VCaP (cell line): ENCODE measurements at regions not wholly inside any gene's neighbourhood (a gene's known extent, or its start where the extent isn't known, plus 50 kb on each side); places are given as distances from the start of the nearest gene placed in this dataset.
A peak's percentile ranks its signal among the peaks of the same experiment; 100 is the strongest.
"Not testable (repeated sequence)": the region's sequence is repeated elsewhere in the genome, so short reads cannot be mapped to it uniquely, and the experiment has no call there.

ENCODE experiments used
- H3K27ac ChIP-seq: fragments of 450-650 bp; 2 replicates; pipeline ENCODE4 v1.5.1; 2017
- CTCF ChIP-seq: fragments of 450-650 bp; conservative IDR thresholded peaks from 2 replicates; pipeline ENCODE4 v1.5.1; 2017; ENCODE audit warnings: mild to moderate bottlenecking, moderate library complexity

GRCh38 chr4:103272174-103272573 lies 74.0 kb upstream of the CENPE start:
- peak overlapping the region; percentile 74 for H3K27ac ChIP-seq
- TF ChIP-seq CTCF, result no peak

GRCh38 chr4:103268746-103269145 lies 70.6 kb upstream of the CENPE start:
- no peak overlapping the region for H3K27ac ChIP-seq
- no peak for TF ChIP-seq CTCF

GRCh38 chr4:103264905-103265304 lies 66.8 kb upstream of the CENPE start:
- no peak overlapping the region for H3K27ac ChIP-seq
- TF ChIP-seq CTCF, result no peak

GRCh38 chr4:103256068-103256467 lies 57.9 kb upstream of the CENPE start:
- H3K27ac ChIP-seq, result not testable (repeated sequence)
